SK-N-MC (cell line): ENCODE measurements at regions not wholly inside any gene's neighbourhood (a gene's known extent, or its start where the extent isn't known, plus 50 kb on each side); places are given as distances from the start of the nearest gene placed in this dataset.
"Not testable (repeated sequence)": the region's sequence is repeated elsewhere in the genome, so short reads cannot be mapped to it uniquely, and the experiment has no call there.

Experiments used
- DNase-seq: peaks from one replicate; pipeline ENCODE4 v3.0.0-alpha.2; 2011; ENCODE audit warnings: low read depth, low spot score
- H3K27ac ChIP-seq: fragments of 200-600 bp; sonication (generic); 2 replicates; pipeline ENCODE4 v1.5.1; 2016; ENCODE audit warnings: mixed run types
- H3K36me3 ChIP-seq: fragments of 200-600 bp; sonication (generic); 2 replicates; pipeline ENCODE4 v1.6.1; 2017; ENCODE audit warnings: antibody characterized with exemption, low read length, mixed read lengths; ENCODE audit not compliant: insufficient read depth
- H3K4me3 ChIP-seq: fragments of 200-600 bp; sonication (generic); 2 replicates; pipeline ENCODE4 v1.5.1; 2016
- H3K9ac ChIP-seq: fragments of 200-600 bp; sonication (generic); 2 replicates; pipeline ENCODE4 v1.8.0; 2017; ENCODE audit warnings: mixed run types, mixed read lengths; ENCODE audit not compliant: insufficient read length
- H3K9me3 ChIP-seq: fragments of 200-600 bp; sonication (generic); 2 replicates; pipeline ENCODE4 v1.6.1; 2017; ENCODE audit warnings: low read depth, mild to moderate bottlenecking, antibody characterized with exemption, low read length, moderate library complexity, mixed read lengths
- EZH2 ChIP-seq: fragments of 200-600 bp; sonication (generic); IDR thresholded peaks from one replicate; pipeline ENCODE4 v1.6.1; 2017; ENCODE audit warnings: antibody characterized with exemption
- FOXP2 ChIP-seq: optimal IDR thresholded peaks from 2 replicates; pipeline ENCODE3; 2011; ENCODE audit warnings: mild to moderate bottlenecking, moderate library complexity; ENCODE audit not compliant: insufficient read depth; ENCODE audit errors: extremely low read length, control extremely low read depth
- POLR2AphosphoS5 ChIP-seq: IDR thresholded peaks from 2 replicates; pipeline ENCODE4 v1.6.1; 2012; ENCODE audit warnings: mild to moderate bottlenecking, low read depth, low read length, borderline replicate concordance

GRCh38 chr4:25494166-25494565 lies 117.1 kb downstream of the ANAPC4 start:
- H3K4me3 ChIP-seq, result no peak overlapping the region
- H3K27ac ChIP-seq, result peak overlapping the region; percentile 96
- TF ChIP-seq POLR2AphosphoS5 (no peak), EZH2 (no peak), FOXP2 (no peak)
- DNase-seq, result no peak
- H3K36me3 ChIP-seq, result no peaks in the 10 kb centered on the region
- H3K9me3 ChIP-seq, result no peaks in the 10 kb centered on the region; the same call in 1 of the 2 replicates
- H3K9ac ChIP-seq, result no peak overlapping the region

GRCh38 chr4:25500626-25501316 lies 123.7 kb downstream of the ANAPC4 start:
- Histone ChIP-seq H3K36me3 (no peaks in the 10 kb centered on the region), H3K4me3 (no peak overlapping the region), H3K27ac (peak overlapping the region; percentile 84), H3K9me3 (no peaks in the 10 kb centered on the region), H3K9ac (no peak overlapping the region)
- DNase-seq, result peak; percentile 82
- TF ChIP-seq FOXP2, result no peak
- peak; percentile 64; the same call in 1 of the 2 replicates for TF ChIP-seq POLR2AphosphoS5

GRCh38 chr4:25502115-25502514 lies 125.1 kb downstream of the ANAPC4 start:
- Histone ChIP-seq H3K4me3 (no peak overlapping the region), H3K9me3 (no peaks in the 10 kb centered on the region), H3K27ac (peak overlapping the region; percentile 84), H3K9ac (no peak overlapping the region), H3K36me3 (no peaks in the 10 kb centered on the region)
- TF ChIP-seq FOXP2 (no peak), EZH2 (no peak), POLR2AphosphoS5 (no peak)
- no peak for DNase-seq

- H3K4me3 ChIP-seq, result no peak overlapping the region
- no peaks in the 10 kb centered on the region for H3K36me3 ChIP-seq
- H3K9me3 ChIP-seq, result no peaks in the 10 kb centered on the region
- TF ChIP-seq EZH2, result no peak
- TF ChIP-seq POLR2AphosphoS5, result no peak
- TF ChIP-seq FOXP2, result no peak
- H3K9ac ChIP-seq, result no peak overlapping the region
- DNase-seq, result no peak
- H3K27ac ChIP-seq, result no peak overlapping the region
Measured at GRCh38 chr4:25503779-25504178, 126.7 kb downstream of the ANAPC4 start.

- DNase-seq, result no peak
- TF ChIP-seq FOXP2, result no peak
- no peak for TF ChIP-seq POLR2AphosphoS5
- no peak for TF ChIP-seq EZH2
- Histone ChIP-seq H3K9me3 (no peaks in the 10 kb centered on the region), H3K9ac (no peak overlapping the region), H3K36me3 (no peaks in the 10 kb centered on the region), H3K27ac (no peak overlapping the region), H3K4me3 (no peak overlapping the region)
Measured at GRCh38 chr4:25504932-25505636, 128.0 kb downstream of the ANAPC4 start.

GRCh38 chr4:25505637-25505991 lies 128.6 kb downstream of the ANAPC4 start:
- H3K36me3 ChIP-seq, result no peaks in the 10 kb centered on the region
- no peak for DNase-seq
- no peaks in the 10 kb centered on the region for H3K9me3 ChIP-seq
- no peak overlapping the region for H3K27ac ChIP-seq
- H3K9ac ChIP-seq, result no peak overlapping the region
- no peak overlapping the region for H3K4me3 ChIP-seq
- TF ChIP-seq EZH2 (no peak), POLR2AphosphoS5 (no peak), FOXP2 (no peak)

- TF ChIP-seq FOXP2, result no peak
- TF ChIP-seq POLR2AphosphoS5, result no peak
- TF ChIP-seq EZH2, result no peak
- no peak overlapping the region for H3K9ac ChIP-seq
- no peak overlapping the region for H3K4me3 ChIP-seq
- no peaks in the 10 kb centered on the region for H3K36me3 ChIP-seq
- no peak overlapping the region for H3K27ac ChIP-seq
- no peak for DNase-seq
- H3K9me3 ChIP-seq, result no peaks in the 10 kb centered on the region
Measured at GRCh38 chr4:25506032-25506571, 129.0 kb downstream of the ANAPC4 start.

GRCh38 chr4:25509646-25510045 lies 132.6 kb downstream of the ANAPC4 start:
- Histone ChIP-seq H3K4me3 (no peak overlapping the region), H3K9ac (no peak overlapping the region), H3K36me3 (no peaks in the 10 kb centered on the region), H3K9me3 (no peaks in the 10 kb centered on the region), H3K27ac (no peak overlapping the region)
- no peak for DNase-seq
- TF ChIP-seq FOXP2 (no peak), POLR2AphosphoS5 (no peak), EZH2 (no peak)

- not testable (repeated sequence) for H3K36me3 ChIP-seq, DNase-seq, H3K4me3 ChIP-seq, H3K9ac ChIP-seq, H3K9me3 ChIP-seq, H3K27ac ChIP-seq
Measured at GRCh38 chr4:25511823-25512222, 134.8 kb downstream of the ANAPC4 start.
